OCI-LY3 (cell line): ENCODE measurements at regions not wholly inside any gene's neighbourhood (a gene's known extent, or its start where the extent isn't known, plus 50 kb on each side); places are given as distances from the start of the nearest gene placed in this dataset.

Experiments used
- EZH2phosphoT487 ChIP-seq: fragments of 200-600 bp; shearing (Covaris generic); IDR thresholded peaks from 2 replicates; pipeline ENCODE4 v1.6.1; 2018; ENCODE audit warnings: antibody characterized with exemption, mixed run types, low read depth
- TF ChIP-seq, protein P1 (sequence below): fragments of 200-600, 300-600 bp; sonication (generic); IDR thresholded peaks from 2 replicates; pipeline ENCODE4 v1.5.1; 2014; ENCODE audit warnings: antibody characterized with exemption, low read length, low read depth

DNA sequence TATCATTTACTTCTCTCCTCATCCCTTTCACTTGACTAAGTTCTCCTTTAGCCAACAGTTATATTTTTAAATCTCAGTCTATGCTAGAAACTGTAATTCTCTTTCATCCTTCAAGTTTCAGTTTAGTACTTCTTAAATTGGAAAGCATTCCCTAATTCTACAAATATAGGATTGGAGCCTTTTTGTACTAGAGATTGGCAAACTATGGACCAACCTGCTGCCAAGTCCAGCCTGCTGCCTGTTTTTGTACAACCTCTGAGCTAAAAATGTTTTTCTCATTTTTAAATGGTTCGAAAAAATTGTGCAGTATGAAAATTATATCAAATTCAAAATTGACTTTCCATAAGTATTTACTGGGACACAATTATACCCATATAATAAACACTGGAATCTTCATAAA, 1381.5 kb upstream of the SPRY2 start:
- TF ChIP-seq, protein P1, sequence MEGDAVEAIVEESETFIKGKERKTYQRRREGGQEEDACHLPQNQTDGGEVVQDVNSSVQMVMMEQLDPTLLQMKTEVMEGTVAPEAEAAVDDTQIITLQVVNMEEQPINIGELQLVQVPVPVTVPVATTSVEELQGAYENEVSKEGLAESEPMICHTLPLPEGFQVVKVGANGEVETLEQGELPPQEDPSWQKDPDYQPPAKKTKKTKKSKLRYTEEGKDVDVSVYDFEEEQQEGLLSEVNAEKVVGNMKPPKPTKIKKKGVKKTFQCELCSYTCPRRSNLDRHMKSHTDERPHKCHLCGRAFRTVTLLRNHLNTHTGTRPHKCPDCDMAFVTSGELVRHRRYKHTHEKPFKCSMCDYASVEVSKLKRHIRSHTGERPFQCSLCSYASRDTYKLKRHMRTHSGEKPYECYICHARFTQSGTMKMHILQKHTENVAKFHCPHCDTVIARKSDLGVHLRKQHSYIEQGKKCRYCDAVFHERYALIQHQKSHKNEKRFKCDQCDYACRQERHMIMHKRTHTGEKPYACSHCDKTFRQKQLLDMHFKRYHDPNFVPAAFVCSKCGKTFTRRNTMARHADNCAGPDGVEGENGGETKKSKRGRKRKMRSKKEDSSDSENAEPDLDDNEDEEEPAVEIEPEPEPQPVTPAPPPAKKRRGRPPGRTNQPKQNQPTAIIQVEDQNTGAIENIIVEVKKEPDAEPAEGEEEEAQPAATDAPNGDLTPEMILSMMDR = no peak
- no peak for TF ChIP-seq EZH2phosphoT487
